LHCN-M2 (cell line): ENCODE measurements at regions not wholly inside any gene's neighbourhood (a gene's known extent, or its start where the extent isn't known, plus 50 kb on each side); places are given as distances from the start of the nearest gene placed in this dataset.
"Not testable (repeated sequence)": the region's sequence is repeated elsewhere in the genome, so short reads cannot be mapped to it uniquely, and the experiment has no call there.

Experiments
- DNase-seq: peaks from one replicate; pipeline ENCODE4 v3.0.0-alpha.2; 2012; ENCODE audit warnings: low read depth

DNA sequence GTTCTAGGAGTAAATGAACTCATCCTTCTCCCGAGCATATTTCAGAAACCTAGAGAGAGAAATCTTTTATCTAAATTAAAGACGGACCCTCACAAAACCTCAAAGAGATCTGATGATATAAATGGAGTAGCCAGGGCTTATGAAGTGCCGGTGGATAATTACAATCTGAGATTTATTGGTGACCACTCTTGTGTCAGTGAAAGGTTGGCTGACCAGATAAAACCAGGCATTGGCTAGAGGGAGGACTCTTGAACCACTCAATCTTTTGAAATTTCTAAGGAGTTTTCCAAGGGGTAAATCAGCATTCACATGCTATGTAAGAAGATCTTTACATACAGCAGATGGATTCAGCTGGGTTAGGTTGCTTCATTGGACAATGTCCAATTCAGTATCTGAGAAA, 227.3 kb upstream of the MMADHC start:
- DNase-seq, result no peak

DNA sequence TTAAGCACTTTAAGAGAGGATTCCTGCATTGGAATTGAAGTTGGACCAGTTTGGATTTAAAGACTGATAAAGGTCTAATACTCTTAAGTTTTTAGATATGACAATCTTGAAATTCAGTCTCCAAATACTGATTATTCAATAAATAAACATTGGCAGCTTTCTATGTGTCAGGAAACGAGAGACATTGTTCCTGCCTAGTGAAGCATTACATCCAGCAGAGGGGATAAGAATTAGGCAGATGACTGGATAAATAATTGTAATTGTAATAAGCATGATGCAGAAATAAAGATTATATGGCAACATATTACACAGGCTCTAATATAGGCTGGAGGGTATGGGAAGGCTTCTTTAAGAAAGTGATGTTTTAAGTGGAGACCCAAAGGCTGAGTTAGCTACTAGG, 226.5 kb upstream of the MMADHC start:
- no peak for DNase-seq

DNA sequence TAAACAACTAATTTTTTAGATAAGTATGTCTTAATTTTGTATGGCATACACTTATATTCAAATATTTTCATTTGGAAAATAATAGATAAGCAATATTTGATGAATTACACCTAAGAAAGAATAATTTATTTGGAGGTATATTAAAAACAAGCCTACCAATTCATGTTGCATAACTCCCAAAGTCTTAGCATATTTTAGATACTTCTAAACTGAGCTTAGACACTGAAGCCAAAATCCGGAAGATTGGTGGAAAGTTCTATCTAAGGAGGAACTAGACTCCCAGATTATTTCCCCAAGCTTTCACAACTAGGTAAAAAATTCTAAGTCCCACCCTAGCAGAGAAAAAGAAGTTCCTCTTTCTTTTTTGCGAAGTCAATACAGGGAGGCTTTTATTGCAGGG, 221.0 kb upstream of the MMADHC start:
- DNase-seq, result no peak

DNA sequence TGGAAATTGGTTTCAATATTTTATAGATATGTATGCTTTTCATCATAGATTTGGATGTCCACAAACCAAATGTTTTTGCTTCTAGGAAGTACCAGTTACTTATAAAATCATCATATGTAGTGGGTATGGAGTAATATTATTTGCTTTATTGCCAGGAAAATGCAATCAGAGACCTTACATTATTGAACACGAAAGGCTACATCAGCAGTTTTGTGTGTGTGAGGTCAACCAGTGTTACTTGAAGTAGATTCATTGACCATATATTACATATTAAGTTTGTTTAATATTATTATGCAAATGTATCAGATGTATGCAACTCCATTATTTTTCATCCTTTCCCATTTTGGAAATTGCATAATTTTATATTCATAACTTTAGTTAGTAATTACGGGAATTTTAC, 219.1 kb upstream of the MMADHC start:
- no peak for DNase-seq

DNA sequence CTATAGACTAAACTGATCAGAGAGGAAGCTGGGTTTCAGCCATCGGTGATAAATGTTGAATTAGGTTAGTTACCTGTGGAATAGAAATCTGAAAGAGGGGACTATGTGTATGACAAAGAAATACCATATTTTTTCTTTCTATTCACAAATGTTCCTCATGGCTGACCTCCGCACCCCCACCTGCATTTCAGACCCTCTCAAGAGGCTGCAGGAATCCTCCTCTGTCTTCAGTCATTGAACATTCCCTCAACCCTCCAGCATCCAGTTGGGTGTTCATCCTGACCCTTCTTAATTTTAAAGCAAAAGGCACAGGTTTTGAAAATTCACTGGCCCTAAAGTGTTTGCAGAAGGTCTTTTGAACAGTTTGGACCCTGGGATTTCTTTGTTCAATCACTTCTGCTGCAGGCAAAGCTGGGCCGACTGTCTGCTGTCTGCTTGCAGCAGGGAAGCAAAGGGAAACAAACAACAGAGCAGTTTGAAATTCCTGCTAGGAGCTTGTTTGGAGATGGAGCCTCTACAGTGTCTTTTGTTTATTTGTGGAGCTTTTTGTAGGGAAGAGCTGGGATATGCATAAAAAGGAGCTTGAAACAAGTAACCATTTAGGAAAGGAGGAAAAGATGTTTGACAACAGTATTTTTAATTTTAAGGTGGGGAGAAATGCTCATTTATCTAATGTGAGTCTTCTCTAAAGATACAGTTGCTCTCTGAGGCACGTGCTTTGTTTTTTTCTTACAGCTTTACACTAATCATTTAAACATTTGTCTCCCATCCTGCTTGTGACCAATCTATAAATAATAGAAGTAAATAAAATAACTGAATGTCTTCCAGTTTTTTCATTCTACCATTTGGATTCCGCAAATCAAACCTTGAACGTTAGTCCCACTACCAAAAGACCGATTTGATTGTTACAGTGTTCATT, 213.3 kb upstream of the MMADHC start:
- no peak for DNase-seq

DNA sequence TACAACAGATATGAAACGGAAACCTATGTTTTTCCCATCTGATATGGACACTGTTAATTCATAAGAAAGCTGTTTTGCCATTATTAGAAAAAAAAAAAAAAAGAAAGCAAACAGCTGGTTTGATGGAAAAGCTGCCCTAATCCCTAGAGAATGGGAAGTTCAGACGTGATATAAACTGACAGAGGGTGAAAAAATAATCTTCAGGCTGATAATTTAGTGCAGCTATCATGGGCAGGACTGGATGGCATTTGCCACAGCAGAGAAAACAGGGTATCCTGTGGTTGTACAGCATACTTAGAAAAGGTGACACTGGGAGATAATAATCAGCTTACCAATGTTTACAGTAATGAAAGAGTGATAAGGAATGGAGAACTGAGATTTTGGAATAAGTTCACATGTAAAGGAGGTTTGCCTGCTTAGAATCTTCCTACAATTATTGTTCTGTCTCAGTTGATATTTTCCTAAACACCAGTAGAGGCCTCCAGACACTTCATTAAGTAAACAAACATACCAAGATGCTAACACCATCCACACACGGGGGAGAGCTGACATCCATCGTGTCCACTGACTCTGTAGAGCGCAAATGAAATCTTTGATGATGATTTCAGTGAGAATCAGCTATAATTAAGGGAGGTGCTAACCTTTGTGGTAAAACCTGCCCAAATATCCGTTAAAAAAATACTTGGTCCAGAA, 211.6 kb upstream of the MMADHC start:
- DNase-seq, result peak; percentile 57

DNA sequence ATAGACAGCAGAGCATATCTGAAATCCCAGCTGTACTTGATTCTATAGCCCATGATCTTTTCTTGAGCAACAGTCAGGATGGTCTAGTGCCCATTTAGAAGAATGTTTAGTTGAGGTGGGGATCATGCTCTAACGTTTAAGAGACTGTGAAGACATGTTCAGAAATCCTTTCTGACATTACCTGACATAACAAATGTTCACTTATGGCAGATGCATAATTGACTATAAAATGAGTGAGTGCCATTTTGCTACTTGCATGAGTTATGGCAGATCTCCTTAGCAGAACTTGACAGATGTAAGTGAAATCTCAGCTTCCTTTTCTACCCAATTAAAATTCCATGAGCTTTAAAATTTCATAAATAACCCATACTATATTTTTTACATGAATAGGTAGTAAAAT, 209.5 kb upstream of the MMADHC start:
- DNase-seq, result no peak

DNA sequence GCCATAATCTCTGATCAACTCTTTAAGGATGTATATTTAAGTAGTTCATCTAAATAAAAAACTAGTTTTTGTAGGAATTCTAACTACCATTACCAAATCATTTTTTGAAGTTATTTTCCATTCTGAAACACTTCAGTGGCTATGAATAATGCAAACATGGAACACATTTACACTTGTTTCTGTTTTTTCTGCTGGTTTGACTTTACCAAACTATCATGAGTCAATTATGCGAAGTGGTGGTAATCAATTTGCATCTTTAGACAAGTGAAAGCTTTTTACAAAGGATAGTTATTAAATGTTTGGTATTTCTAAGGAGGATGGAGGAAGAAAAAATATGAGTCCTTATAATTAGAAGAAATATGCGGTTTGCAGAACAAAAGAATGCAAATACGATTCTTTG, 202.0 kb upstream of the MMADHC start:
- DNase-seq, result no peak

DNA sequence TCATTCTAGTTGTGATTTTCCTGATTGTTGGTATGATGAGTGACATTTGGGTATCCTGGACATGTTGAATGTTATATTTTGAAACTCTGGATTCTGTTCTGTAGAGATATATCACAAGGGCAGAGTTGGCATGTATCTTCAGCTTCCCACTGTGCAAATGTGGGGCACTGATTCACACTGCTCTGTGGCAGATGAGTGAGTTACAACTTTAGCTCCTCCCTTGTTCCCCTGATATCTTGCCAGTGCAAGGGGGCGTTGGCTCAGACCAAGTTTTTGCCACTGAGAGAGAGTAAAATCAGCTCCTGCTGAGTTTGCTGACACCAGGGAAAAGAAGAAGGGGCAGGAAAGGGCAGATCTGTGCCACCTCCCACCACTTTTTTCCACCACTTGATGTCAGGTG, 199.6 kb upstream of the MMADHC start:
- peak; percentile 19 for DNase-seq

DNA sequence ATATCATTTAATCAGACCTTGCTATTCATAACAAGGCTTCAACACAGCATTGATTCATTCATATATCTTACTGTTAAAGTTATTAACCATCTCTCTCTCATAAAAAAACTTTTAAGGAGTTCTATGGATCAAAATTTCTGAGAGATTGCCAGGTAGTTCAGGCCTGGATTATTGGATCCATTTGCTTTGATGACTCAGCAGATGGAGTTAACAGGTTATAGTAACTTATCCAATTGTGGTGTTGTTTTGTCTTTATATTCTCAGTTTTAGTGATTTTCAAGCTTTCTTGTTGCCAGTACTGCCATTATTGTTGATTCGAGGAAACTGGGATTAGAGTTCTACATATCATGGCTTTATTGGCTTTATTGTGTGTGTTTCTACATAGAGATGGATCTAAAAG, 195.7 kb upstream of the MMADHC start:
- DNase-seq, result no peak

DNA sequence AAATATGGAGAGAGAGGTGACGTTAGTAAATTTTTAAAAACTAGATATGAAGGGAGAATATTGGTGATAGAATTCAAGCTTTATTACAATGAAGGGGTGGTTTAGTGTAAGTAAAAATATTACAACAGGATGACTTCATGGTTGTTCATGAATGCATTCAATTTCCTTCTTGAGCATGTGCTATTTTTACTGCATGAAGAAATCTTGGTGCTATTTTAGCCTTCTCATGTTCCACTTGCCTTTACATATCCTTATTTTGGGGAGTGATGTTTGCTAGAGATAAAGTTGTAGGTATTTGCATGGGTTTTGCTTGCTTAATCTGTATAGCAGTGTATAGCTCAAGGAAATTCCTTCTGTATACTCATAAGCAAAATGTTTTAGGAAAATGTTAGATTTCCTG, 195.0 kb upstream of the MMADHC start:
- DNase-seq, result no peak

DNA sequence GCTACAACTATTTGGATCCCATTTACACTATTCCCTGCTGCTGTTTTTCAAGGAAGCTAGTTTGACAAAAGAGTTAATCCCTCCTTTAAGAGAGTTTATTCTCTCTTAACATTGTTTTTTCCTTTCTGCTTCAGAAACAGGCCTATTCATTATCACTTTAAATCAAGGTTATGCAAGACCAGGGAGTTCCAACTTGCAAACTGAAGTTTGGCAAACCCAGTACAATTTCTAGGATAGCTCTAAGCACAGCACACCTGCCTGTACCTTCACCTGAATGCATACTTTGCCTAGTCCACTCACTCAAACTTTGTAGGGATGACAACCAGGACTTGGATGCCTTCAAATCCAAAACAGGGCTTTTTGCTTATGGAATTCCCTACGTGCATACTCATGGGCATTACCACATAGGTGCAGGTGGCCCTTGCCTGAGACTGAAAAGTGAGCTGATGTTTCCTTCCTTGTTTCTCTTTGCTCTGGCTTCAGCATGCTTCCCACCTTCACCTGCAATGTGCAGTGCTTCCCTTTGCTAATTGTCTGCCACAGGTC, 193.8 kb upstream of the MMADHC start:
- no peak for DNase-seq

DNA sequence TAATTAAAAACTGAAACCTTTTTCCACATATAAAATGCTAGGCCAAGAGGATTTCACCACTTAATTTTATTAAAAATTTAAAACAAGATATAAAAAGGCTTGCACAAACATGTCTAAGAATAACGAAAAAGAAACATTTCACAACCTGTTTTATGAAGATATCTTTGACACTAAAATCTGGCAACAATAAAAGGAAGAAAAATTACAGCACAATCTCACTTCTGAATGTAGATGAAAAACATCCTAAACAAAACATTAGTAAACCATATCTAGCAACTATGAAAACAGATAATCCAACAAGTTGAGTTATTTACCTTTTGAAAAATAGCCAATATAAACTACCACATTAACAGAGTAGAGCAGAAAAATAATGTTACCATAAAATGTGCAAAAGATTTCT, 185.4 kb upstream of the MMADHC start:
- DNase-seq, result no peak

DNA sequence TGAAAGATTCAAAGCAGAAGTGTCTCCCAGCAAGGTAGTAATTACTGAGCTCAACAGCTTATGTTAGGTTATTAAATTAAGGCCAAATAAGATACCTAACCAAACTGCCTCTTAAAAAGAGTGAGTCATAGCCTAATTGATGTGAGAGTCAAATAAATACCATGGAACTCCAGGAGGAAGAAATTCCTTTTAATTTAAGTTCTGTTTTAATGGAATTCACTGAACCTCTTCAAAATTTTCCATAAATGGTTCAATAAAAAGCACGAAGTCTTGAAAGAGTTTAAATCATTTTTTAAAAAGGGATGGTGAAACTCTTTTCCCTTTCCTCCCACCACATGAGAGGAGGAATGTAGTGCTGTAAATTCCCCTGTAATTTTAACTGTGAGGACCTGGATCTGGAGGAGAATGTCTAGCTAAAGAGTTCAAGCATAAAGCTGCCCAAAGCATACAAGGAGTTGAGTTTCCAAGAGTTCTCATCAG, 180.8 kb upstream of the MMADHC start:
- peak; percentile 9 for DNase-seq

DNA sequence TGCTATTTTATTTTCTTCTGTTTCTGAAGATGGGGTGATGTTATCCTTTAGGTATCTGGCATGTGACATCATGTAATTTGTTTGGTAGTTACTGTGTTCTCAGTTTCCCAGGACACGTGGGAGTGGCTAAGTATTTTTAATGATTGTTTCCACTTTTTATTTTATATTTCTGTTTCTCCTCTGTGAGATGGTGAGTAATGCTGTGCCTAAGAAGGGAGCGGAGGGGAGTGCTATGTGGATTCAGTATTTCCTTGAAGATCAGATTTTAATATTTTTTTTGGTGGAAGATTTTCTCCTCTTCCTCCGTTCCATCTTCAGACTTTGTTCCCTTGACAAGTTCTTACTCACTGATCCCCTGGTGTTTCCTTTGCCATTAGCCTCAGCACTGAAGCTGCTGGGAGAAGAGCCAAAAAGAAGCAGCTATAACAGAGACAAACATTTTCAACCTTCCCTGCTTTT, 180.0 kb upstream of the MMADHC start:
- peak; percentile 59 for DNase-seq

DNA sequence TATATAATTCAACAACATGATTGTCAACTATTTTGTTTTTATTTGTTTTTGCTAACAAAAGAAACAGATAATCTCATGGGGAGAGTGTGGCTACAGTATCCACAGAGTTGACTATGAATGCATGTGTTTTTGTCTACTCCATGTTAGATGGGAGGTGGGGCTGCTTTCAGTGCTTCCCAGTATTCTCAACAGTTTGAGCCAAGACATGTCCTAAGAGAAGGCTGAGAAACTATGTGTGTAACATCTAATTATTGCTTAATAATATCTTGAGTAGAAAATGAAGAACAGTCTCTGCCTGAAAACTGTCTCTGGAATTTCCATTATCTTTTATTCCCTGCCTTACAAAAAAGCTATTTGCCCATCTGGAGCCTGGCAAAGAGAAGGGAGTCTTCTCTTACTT, 178.8 kb upstream of the MMADHC start:
- DNase-seq, result no peak

DNA sequence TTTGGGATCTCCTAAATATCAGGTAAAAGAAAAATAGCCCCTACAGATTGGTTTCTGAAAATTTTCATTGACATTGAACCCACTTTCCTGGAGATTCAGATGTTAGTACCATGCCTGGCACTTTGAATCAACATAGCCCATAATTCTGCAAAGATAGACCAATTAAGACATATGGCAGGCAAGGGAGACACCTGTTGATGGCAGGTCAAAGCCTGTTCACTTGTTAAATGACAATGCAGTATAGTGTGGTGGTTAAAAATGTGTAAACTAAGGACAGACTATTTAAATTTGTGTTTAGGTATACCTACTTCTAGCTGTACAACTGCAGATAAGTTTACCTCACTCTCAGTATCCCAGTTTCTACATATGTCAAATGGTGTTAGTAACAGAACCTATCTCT, 178.1 kb upstream of the MMADHC start:
- DNase-seq, result no peak

DNA sequence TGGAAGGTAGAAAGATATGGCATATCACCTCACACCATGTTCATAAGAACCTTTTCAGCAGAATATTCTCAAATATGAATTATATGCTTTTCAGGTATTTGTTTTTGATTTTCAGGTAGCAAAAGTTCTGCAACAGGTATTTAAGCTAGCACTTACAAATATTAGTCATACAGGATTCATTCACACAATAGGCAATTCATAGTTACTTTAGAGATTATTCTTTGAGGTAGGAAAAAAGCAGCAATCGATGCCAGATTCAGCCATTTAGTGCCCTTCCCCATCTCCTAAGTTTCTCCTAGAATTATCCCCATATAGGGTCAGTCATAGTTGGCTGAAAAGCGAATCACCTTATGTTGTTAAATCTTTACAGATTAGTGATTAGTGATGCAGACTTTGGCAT, 177.4 kb upstream of the MMADHC start:
- no peak for DNase-seq

DNA sequence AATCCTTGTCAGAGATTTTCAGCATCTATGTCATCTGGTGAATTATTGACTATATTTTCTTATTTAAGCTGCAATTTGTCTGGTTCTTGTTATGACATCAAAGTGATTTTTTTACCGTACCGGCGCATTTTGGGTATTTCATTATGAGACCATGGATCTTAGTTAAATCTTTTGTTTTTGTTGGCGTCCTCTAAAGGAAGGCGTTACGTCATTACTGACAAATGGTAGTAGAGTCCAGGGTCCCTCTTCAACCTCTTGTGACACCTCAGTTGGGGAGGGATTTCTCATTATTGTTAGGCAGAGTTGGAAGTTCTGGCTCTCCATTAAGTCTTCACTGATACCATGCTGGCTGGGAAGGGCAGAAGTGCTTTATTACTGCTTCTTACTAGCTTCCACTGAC, 175.8 kb upstream of the MMADHC start:
- DNase-seq, result no peak

DNA sequence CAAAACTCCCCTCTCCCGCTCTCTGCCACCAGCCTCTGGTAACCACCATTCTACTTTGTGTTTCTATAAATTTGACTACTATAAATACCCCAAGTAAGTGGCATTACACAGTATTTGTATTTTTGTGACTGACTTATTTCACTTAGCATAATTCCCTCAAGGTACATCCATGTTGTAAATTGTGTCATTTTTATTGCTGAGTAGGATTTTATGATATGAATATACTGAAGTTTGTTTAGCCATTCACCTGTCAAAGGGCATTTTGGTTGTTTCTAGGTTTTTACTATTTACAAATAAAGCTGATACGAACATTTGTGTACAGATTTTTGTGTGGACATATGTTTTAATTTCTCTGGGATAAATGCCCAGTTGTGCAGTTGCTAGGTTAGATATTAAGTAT, 174.0 kb upstream of the MMADHC start:
- DNase-seq, result no peak

DNA sequence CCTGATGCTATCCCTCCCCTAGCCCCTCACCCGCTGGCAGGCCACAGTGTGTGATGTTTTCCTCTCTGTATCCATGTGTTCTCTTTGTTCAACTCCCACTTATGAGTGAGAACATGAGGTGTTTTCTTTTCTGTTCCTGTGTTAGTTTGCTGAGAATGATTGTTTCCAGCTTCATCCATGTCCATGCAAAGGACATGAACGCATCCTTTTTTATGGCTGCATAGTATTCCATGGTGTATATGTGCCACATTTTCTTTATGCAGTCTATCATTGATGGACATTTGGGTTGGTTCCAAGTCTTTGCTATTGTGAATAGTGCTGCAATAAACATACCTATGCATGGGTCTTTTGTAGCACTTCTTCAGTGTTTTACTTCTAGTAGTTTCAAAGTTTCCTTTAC, 171.8 kb upstream of the MMADHC start:
- not testable (repeated sequence) for DNase-seq

DNA sequence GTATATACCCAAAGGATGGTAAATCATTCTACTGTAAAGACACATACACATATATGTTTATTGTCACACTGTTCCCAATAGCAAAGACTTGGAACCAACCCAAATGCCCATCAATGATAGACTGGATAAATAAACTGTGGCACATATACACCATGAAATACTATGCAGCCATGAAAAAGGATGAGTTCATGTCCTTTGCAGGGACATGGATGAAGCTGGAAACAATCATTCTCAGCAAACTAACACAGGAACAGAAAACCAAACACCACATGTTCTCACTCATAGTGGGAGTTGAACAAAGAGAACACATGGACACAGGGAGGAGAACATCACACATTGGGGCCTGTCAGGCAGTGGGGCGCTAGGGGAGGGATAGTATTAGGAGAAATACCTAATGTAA, 167.1 kb upstream of the MMADHC start:
- DNase-seq, result not testable (repeated sequence)

DNA sequence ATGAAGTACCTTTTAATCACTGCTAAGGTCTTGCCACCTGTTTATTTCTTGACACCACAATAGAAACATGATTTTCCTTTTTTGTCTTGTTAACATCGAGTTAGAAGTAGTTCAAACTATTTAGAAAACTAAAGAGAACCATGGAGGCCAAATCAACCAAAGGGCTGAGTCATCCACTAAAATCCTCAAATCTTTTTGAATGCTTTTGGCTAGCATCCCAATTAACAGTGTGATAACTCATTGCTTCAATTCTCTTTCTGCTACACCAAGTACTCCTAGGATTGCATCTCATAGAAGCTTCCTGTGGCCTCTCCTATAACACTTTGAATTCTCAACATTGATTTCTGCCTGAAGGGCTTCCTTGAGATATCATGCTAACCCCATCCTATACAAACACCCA, 159.9 kb upstream of the MMADHC start:
- DNase-seq, result no peak
